ENCODE measurements at regions not wholly inside any gene's neighbourhood (a gene's known extent, or its start where the extent isn't known, plus 50 kb on each side); places are given as distances from the start of the nearest gene placed in this dataset.

DNA sequence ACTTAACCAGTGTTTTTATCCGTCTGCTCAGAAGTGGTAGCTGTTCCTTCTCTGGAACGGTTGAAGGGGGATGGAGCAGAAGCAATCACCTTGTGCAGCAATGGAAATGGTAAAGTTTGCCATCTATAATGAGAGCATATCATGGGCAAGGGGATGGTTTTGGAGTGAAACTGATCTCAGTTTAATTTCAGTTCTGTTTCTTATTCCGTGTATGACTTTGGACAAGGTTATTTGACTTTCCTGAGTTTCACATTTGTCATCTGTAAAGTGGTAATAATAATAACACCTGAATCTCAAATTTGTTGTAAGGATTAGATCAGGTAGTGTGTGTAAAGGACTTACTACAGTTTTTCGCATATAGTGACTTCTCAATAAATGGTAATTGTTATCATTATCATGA, 106.1 kb downstream of the PCSK1 start:
- Mint-ChIP-seq H3K27me3 (no peaks in the 10 kb centered on the region), H3K27ac (no peak overlapping the region), H3K4me1 (ENCODE audit: low read depth) (peaks cover 40% of the 10 kb centered on the region), H3K4me3 (ENCODE audit: low read depth) (no peak overlapping the region), H3K36me3 (ENCODE audit: insufficient read depth) (no peaks in the 10 kb centered on the region), H3K9me3 (ENCODE audit: low read depth) (peaks cover 5% of the 10 kb centered on the region)
- no peak for DNase-seq (ENCODE audit: low spot score, unreplicated experiment)
- TF ChIP-seq, protein P1, sequence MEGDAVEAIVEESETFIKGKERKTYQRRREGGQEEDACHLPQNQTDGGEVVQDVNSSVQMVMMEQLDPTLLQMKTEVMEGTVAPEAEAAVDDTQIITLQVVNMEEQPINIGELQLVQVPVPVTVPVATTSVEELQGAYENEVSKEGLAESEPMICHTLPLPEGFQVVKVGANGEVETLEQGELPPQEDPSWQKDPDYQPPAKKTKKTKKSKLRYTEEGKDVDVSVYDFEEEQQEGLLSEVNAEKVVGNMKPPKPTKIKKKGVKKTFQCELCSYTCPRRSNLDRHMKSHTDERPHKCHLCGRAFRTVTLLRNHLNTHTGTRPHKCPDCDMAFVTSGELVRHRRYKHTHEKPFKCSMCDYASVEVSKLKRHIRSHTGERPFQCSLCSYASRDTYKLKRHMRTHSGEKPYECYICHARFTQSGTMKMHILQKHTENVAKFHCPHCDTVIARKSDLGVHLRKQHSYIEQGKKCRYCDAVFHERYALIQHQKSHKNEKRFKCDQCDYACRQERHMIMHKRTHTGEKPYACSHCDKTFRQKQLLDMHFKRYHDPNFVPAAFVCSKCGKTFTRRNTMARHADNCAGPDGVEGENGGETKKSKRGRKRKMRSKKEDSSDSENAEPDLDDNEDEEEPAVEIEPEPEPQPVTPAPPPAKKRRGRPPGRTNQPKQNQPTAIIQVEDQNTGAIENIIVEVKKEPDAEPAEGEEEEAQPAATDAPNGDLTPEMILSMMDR (IDR thresholded peaks at IDR 0.05; ENCODE audit: unreplicated experiment): no peak

DNA sequence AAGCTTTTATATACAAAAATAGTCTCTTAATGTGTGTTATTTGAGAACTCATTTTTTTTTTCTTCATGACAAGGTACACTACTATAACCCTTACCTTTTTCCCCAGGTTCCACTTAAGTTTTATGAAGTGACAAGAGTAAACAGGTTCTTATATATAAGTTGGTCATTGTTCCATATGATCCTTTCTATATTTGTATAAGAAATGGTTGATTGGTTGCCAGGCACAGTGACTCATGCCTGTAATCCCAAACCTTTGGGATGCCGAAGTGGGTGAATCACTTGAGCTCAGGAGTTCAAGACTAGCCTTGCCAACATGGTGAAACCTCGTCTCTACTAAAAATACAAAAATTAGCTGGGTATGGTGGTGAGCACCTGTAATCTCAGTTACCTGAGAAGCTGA, 108.3 kb downstream of the PCSK1 start:
- H3K36me3 Mint-ChIP-seq (ENCODE audit: insufficient read depth): no peaks in the 10 kb centered on the region
- H3K27me3 Mint-ChIP-seq: no peaks in the 10 kb centered on the region
- peaks cover 5% of the 10 kb centered on the region for H3K9me3 Mint-ChIP-seq (ENCODE audit: low read depth)
- H3K27ac Mint-ChIP-seq: no peak overlapping the region
- TF ChIP-seq, protein P1 (IDR thresholded peaks at IDR 0.05; ENCODE audit: unreplicated experiment): no peak
- no peak overlapping the region for H3K4me3 Mint-ChIP-seq (ENCODE audit: low read depth)
- DNase-seq (ENCODE audit: low spot score, unreplicated experiment): no peak
- peaks cover 23% of the 10 kb centered on the region for H3K4me1 Mint-ChIP-seq (ENCODE audit: low read depth)

- Mint-ChIP-seq H3K4me3 (ENCODE audit: low read depth) (no peak overlapping the region), H3K27ac (no peak overlapping the region), H3K36me3 (ENCODE audit: insufficient read depth) (no peaks in the 10 kb centered on the region), H3K9me3 (ENCODE audit: low read depth) (peaks cover 5% of the 10 kb centered on the region), H3K27me3 (no peaks in the 10 kb centered on the region), H3K4me1 (ENCODE audit: low read depth) (peaks cover 14% of the 10 kb centered on the region)
- TF ChIP-seq, protein P1 (IDR thresholded peaks at IDR 0.05; ENCODE audit: unreplicated experiment): no peak
- DNase-seq (ENCODE audit: low spot score, unreplicated experiment): no peak
Observed at GRCh38 chr5:96322865-96323264, 110.2 kb downstream of the PCSK1 start.

DNA sequence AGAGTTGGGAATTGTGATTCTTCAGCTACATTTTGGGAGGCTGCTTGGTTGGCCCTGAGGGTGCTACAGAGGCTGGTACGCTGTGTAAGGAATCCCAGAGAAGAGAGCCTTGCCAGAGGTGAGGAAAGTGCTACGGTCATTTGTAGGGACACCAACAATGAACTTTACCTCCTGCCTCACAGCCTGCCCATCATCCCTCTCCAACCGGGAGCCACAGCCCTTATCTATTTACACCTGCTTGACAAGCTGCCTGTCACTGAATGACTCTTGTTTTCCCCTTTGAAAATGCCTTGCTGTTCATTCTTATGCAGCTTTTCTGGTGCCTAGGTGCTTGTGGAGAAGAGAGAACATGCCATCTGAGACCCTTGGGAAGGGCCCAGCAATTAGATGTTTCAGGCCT, 110.8 kb downstream of the PCSK1 start:
- Mint-ChIP-seq H3K27ac (no peak overlapping the region), H3K4me1 (ENCODE audit: low read depth) (peaks cover 14% of the 10 kb centered on the region), H3K27me3 (no peaks in the 10 kb centered on the region), H3K36me3 (ENCODE audit: insufficient read depth) (no peaks in the 10 kb centered on the region), H3K4me3 (ENCODE audit: low read depth) (no peak overlapping the region), H3K9me3 (ENCODE audit: low read depth) (peaks cover 5% of the 10 kb centered on the region)
- no peak for DNase-seq (ENCODE audit: low spot score, unreplicated experiment)
- TF ChIP-seq, protein P1 (IDR thresholded peaks at IDR 0.05; ENCODE audit: unreplicated experiment): no peak

- no peaks in the 10 kb centered on the region for H3K27me3 Mint-ChIP-seq
- no peak overlapping the region for H3K4me3 Mint-ChIP-seq (ENCODE audit: low read depth)
- H3K4me1 Mint-ChIP-seq (ENCODE audit: low read depth): peaks cover 15% of the 10 kb centered on the region
- H3K9me3 Mint-ChIP-seq (ENCODE audit: low read depth): peaks cover 5% of the 10 kb centered on the region
- no peak overlapping the region for H3K27ac Mint-ChIP-seq
- DNase-seq (ENCODE audit: low spot score, unreplicated experiment): no peak
- H3K36me3 Mint-ChIP-seq (ENCODE audit: insufficient read depth): no peaks in the 10 kb centered on the region
- TF ChIP-seq, protein P1 (IDR thresholded peaks at IDR 0.05; ENCODE audit: unreplicated experiment): no peak
Observed at GRCh38 chr5:96321345-96321744, 111.7 kb downstream of the PCSK1 start.
